ENCODE measurements at regions not wholly inside any gene's neighbourhood (a gene's known extent, or its start where the extent isn't known, plus 50 kb on each side); places are given as distances from the start of the nearest gene placed in this dataset.

DNA sequence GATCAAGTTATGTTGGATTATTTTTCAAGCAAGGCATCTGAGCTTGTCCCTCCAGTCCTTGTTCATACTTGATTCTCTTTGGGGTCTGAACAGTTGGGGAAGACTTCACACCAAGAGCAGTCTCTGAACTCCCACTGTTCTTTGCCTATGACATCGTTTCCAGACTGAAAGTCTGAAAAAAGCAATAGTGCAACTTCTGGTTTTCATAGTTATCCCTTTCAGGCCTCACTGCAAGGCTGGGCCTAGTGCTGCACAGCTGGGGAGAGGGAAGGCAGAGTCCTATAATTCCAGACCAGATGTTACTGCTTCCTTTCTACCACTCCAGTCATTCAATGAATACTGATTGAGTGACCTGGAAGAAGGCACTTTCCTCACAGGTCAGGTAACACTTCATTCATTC is 187.1 kb upstream of the CCND2 start:
- Histone ChIP-seq H3K27ac (no peak overlapping the region), H3K36me3 (no peaks in the 10 kb centered on the region), H3K9me3 (no peaks in the 10 kb centered on the region), H3K4me3 (no peak overlapping the region), H3K27me3 (replicated peaks; ENCODE audit: insufficient read depth) (no peaks in the 10 kb centered on the region), H3K4me1 (ENCODE audit: control insufficient read depth in 1 of 2, low read depth in 2 of 2) (no peaks in the 10 kb centered on the region)
- ATAC-seq (ENCODE audit: insufficient number of reproducible peaks, low FRiP score, low read depth): no peak
- TF ChIP-seq, protein P1, sequence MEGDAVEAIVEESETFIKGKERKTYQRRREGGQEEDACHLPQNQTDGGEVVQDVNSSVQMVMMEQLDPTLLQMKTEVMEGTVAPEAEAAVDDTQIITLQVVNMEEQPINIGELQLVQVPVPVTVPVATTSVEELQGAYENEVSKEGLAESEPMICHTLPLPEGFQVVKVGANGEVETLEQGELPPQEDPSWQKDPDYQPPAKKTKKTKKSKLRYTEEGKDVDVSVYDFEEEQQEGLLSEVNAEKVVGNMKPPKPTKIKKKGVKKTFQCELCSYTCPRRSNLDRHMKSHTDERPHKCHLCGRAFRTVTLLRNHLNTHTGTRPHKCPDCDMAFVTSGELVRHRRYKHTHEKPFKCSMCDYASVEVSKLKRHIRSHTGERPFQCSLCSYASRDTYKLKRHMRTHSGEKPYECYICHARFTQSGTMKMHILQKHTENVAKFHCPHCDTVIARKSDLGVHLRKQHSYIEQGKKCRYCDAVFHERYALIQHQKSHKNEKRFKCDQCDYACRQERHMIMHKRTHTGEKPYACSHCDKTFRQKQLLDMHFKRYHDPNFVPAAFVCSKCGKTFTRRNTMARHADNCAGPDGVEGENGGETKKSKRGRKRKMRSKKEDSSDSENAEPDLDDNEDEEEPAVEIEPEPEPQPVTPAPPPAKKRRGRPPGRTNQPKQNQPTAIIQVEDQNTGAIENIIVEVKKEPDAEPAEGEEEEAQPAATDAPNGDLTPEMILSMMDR (IDR thresholded peaks at IDR 0.05): no peak
- no peak for DNase-seq (ENCODE audit: low spot score)

DNA sequence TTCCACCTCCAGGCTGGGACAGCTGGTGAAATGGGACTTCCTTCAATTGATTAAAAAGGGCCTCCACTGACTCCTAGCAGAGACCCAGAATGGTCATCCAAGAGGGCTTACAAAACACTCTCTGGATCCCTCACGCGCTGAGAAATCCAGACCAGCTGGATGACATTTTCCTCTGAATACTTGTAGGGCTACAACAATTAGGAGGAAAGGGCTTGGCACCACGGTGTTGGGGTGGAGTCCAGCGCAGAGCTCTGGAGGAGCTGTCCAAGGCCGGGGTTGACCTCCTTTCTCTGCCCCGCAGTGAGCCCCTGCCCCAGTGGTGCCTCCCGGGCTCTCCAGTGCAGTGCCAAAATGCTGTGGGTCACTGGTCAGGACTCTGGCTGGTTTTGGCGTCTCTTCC is 189.0 kb upstream of the CCND2 start:
- H3K4me1 ChIP-seq (ENCODE audit: control insufficient read depth in 1 of 2, low read depth in 2 of 2): no peaks in the 10 kb centered on the region
- TF ChIP-seq, protein P1 (IDR thresholded peaks at IDR 0.05): no peak
- H3K27me3 ChIP-seq (replicated peaks; ENCODE audit: insufficient read depth): no peaks in the 10 kb centered on the region
- no peak overlapping the region for H3K4me3 ChIP-seq
- no peak overlapping the region for H3K27ac ChIP-seq
- no peak for ATAC-seq (ENCODE audit: insufficient number of reproducible peaks, low FRiP score, low read depth)
- no peaks in the 10 kb centered on the region for H3K9me3 ChIP-seq
- no peak for DNase-seq (ENCODE audit: low spot score)
- no peaks in the 10 kb centered on the region for H3K36me3 ChIP-seq

DNA sequence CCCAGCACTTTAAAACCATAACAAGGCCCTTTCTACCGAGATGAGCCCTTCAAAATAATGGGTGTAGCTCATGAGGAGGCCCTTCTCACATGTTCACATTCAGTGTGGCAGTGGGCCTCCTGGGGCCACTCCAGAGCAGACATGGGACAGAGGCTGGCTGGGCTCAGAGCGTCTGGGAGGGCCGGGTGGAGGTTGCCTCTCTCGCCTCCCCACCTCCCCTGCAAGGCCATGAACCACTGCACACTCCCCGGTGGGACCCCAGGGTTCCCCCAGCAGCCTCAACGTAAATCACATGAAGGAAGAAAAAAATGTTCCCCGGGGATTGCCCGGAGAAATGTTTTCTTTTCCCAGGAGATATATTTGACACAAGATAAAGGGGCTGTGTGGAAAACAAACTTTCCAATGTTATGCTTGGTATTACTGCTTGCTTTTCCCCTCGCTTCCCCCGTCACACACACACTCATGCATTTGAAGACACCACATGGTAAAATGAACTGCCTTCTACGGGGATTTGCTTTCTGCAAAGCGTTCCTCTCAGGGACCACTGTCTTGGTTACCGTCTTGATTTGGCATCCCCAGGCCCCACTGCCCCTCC is 190.7 kb upstream of the CCND2 start:
- no peak overlapping the region for H3K27ac ChIP-seq
- H3K4me3 ChIP-seq: no peak overlapping the region
- no peaks in the 10 kb centered on the region for H3K4me1 ChIP-seq (ENCODE audit: control insufficient read depth in 1 of 2, low read depth in 2 of 2)
- TF ChIP-seq, protein P1 (IDR thresholded peaks at IDR 0.05): no peak
- DNase-seq (ENCODE audit: low spot score) (no peak), ATAC-seq (ENCODE audit: insufficient number of reproducible peaks, low FRiP score, low read depth) (no peak)
- no peaks in the 10 kb centered on the region for H3K27me3 ChIP-seq (replicated peaks; ENCODE audit: insufficient read depth)
- no peaks in the 10 kb centered on the region for H3K36me3 ChIP-seq
- H3K9me3 ChIP-seq: no peaks in the 10 kb centered on the region

DNA sequence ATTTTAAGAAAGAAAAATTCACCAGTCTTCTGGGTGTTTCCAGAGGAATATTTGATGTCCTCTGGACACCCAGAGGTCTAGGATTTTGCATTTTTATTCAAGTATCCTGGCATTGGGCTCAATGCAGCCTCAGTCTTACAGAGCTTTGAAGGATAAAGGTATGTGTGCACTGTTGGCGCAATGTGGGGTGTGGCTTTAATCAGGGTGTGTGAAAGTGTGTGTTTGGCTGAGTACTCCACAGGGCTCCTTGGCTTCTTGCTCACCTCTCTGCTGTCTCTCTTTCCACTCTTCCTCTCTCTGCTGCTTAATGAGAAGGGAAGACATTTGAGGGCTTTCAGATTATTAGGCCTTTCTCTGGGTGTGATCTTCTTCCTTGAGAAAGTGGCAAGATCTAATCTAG is 193.3 kb upstream of the CCND2 start:
- H3K36me3 ChIP-seq: no peaks in the 10 kb centered on the region
- DNase-seq (ENCODE audit: low spot score) (no peak), ATAC-seq (ENCODE audit: insufficient number of reproducible peaks, low FRiP score, low read depth) (no peak)
- no peaks in the 10 kb centered on the region for H3K4me1 ChIP-seq (ENCODE audit: control insufficient read depth in 1 of 2, low read depth in 2 of 2)
- TF ChIP-seq, protein P1 (IDR thresholded peaks at IDR 0.05): no peak
- no peak overlapping the region for H3K4me3 ChIP-seq
- H3K27me3 ChIP-seq (replicated peaks; ENCODE audit: insufficient read depth): no peaks in the 10 kb centered on the region
- H3K27ac ChIP-seq: no peak overlapping the region
- no peaks in the 10 kb centered on the region for H3K9me3 ChIP-seq

DNA sequence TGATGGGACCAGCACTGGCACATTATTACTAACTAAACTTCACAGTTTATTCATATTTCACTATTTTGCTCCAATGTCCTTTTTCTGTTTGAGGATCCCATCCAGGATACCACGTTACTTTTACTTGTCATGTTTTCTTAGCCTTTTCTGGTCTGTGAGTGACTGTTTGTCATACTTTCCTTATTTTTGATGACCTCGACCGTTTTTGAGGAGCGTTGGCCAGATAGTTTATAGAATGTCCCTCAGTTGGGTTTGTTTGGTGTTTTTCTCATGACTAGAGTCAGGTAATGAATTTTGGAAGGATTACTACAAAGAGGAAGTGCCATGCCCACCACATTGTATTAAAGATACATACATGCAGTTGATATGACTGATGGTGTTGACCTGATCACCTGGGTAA is 199.4 kb upstream of the CCND2 start:
- no peak overlapping the region for H3K27ac ChIP-seq
- no peak overlapping the region for H3K4me3 ChIP-seq
- H3K9me3 ChIP-seq: no peaks in the 10 kb centered on the region
- DNase-seq (ENCODE audit: low spot score) (no peak), ATAC-seq (ENCODE audit: insufficient number of reproducible peaks, low FRiP score, low read depth) (no peak)
- TF ChIP-seq, protein P1 (IDR thresholded peaks at IDR 0.05): no peak
- H3K36me3 ChIP-seq: no peaks in the 10 kb centered on the region
- H3K4me1 ChIP-seq (ENCODE audit: control insufficient read depth in 1 of 2, low read depth in 2 of 2): no peaks in the 10 kb centered on the region
- H3K27me3 ChIP-seq (replicated peaks; ENCODE audit: insufficient read depth): no peaks in the 10 kb centered on the region
